ENCODE measurements at regions not wholly inside any gene's neighbourhood (a gene's known extent, or its start where the extent isn't known, plus 50 kb on each side); places are given as distances from the start of the nearest gene placed in this dataset.

DNA sequence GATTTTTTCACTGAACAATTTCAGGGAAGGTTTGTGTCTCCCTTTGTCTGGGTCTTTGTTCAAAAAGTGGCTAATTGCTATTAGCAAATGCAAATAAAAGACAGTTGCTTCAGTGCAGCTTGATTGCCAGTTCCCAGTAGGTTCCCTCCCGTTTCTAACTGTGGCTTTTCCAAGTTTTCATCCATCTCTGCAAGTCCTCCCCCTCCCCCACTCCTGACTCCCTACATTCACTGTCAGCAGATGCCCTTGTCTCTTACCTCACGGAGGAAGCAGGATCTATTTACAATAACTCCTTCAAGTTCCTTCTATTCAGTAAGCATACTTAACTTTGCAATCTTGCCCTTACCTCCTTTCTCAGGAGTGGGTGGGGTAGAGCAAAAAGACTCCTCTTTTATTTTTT, 55.4 kb upstream of the SCEL start:
- H3K9me3 Mint-ChIP-seq, result no peaks in the 10 kb centered on the region
- no peak for DNase-seq
- peaks cover 14% of the 10 kb centered on the region for H3K4me1 Mint-ChIP-seq
- H3K27me3 Mint-ChIP-seq, result no peaks in the 10 kb centered on the region
- no peak overlapping the region for H3K4me3 Mint-ChIP-seq
- no peaks in the 10 kb centered on the region for H3K36me3 Mint-ChIP-seq
- H3K27ac Mint-ChIP-seq, result no peak overlapping the region

DNA sequence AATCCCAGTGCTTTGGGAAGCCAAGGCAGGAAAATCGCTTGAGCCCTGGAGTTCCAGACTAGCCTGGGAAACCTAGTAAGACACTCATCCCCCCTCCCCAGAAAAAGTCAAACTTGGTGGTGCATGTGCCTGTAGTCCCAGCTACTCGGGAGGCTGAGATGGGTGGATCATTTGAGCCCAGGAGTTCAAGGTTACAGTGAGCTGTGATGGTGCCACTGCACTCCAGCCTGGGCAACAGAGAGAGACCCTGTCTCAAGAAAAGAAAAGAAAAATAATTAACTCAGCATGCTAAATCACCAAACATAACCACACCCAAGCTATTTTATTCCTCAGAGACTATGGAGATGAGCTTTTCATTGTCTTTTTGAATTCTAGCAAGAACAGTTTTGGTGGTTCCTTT, 56.2 kb upstream of the SCEL start:
- Mint-ChIP-seq H3K4me3 (no peak overlapping the region), H3K27me3 (no peaks in the 10 kb centered on the region), H3K4me1 (peaks cover 14% of the 10 kb centered on the region), H3K36me3 (no peaks in the 10 kb centered on the region), H3K9me3 (peaks cover 2% of the 10 kb centered on the region), H3K27ac (no peak overlapping the region)
- no peak for DNase-seq

DNA sequence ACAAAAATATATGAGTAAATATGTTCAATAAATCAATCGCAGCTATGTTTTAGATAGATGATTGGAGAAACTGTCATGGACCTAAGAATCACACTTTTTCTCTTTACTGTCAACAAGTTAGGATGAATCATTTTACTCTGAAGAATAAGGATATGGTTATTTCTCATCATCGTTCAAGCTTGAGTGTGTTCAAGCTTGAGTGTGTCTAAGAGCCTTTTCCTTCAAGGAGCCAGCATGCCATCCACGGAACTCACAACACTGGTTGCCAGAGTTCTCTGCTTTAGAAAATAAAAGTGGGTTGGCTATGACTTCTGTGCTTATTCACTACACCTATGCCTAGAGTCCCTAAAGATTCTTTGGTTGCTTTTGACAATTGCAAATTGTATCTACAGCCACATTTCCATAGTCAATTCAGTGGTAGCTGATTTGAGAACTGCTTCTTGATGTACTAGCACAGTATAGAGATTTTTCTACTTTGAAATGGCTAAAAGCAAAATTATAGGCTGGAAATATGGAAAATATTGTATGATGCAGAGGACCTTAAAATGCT, 58.1 kb upstream of the SCEL start:
- Mint-ChIP-seq H3K27me3 (no peaks in the 10 kb centered on the region), H3K4me1 (peaks cover 14% of the 10 kb centered on the region), H3K27ac (peak overlapping the region; percentile 95), H3K9me3 (peaks cover 2% of the 10 kb centered on the region), H3K36me3 (no peaks in the 10 kb centered on the region), H3K4me3 (peak overlapping the region; percentile 81)
- DNase-seq, result no peak

DNA sequence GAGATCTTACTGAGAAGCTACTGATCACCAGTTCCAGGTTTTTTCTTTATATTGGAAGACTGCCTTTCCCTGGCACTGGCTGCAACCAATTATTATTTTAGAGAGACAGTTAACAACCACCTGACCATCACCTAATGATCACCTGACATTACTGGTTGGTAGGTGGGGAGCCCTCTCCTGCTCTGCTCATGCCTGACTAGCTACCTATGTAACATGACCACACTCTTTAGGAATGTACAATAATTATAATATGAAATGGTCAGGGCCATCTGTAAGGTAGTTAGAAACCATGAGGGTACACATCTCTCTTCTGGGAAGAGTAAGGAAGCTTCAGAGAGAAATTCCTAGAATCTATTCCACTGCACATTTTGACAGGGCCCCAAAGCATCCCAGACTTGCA, 59.0 kb upstream of the SCEL start:
- Mint-ChIP-seq H3K27ac (no peak overlapping the region), H3K36me3 (no peaks in the 10 kb centered on the region), H3K9me3 (peaks cover 2% of the 10 kb centered on the region), H3K4me1 (peaks cover 14% of the 10 kb centered on the region), H3K27me3 (no peaks in the 10 kb centered on the region), H3K4me3 (no peak overlapping the region)
- DNase-seq, result no peak

DNA sequence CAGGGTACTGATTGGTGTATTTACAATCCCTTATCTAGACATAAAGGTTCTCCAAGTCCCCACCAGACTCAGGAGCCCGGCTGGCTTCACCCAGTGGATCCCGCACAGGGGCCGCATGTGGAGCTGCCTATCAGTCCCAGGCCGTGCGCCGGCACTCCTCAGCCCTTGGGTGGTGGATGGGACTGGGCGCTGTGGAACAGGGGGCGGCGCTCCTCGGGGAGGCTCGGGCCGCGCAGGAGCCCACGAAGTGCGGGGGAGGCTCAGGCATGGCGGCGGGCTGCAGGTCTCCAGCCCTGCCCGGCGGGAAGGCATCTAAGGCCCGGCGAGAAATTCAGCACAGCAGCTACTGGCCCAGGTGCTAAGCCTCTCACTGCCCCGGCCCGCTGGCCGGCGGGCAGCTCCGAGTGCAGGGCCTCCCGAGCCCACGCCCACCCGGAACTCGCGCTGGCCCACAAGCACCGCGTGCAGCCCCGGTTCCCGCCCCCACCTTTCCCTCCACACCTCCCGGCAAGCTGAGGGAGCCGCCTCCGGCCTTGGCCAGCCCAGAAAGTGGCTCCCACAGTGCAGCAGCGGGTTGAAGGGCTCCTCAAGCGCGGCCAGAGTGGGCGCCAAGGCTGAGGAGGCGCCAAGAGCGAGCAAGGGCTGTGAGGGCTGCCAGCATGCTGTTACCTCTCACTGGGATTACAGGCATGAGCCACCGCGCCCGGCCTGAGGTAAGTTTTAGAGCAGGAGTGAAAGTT, 60.0 kb upstream of the SCEL start:
- Mint-ChIP-seq H3K4me1 (peaks cover 14% of the 10 kb centered on the region), H3K4me3 (no peak overlapping the region), H3K27me3 (no peaks in the 10 kb centered on the region), H3K27ac (no peak overlapping the region), H3K36me3 (no peaks in the 10 kb centered on the region), H3K9me3 (peaks cover 2% of the 10 kb centered on the region)
- DNase-seq, result no peak

DNA sequence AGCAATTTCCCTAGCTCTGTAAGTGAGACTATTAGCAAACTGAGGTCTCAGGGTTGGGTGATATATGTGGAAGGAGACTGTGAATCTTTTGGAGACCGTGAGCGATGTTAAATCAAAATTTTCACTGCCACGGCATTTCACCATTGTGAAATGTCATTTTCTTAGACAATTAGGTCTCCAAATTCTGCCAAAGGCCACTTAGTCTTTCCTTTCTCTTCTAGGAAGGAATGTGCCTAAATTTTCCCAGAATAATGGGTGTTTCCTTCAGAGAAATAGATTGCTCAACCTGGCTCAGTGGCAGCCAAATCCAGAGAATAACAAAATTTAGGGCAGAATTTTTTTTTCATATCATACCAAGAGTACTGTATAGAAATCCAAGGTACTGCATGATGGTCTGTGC, 64.5 kb upstream of the SCEL start:
- no peak overlapping the region for H3K4me3 Mint-ChIP-seq
- no peak for DNase-seq
- peaks cover 2% of the 10 kb centered on the region for H3K9me3 Mint-ChIP-seq
- no peak overlapping the region for H3K27ac Mint-ChIP-seq
- no peaks in the 10 kb centered on the region for H3K36me3 Mint-ChIP-seq
- no peaks in the 10 kb centered on the region for H3K4me1 Mint-ChIP-seq
- no peaks in the 10 kb centered on the region for H3K27me3 Mint-ChIP-seq

DNA sequence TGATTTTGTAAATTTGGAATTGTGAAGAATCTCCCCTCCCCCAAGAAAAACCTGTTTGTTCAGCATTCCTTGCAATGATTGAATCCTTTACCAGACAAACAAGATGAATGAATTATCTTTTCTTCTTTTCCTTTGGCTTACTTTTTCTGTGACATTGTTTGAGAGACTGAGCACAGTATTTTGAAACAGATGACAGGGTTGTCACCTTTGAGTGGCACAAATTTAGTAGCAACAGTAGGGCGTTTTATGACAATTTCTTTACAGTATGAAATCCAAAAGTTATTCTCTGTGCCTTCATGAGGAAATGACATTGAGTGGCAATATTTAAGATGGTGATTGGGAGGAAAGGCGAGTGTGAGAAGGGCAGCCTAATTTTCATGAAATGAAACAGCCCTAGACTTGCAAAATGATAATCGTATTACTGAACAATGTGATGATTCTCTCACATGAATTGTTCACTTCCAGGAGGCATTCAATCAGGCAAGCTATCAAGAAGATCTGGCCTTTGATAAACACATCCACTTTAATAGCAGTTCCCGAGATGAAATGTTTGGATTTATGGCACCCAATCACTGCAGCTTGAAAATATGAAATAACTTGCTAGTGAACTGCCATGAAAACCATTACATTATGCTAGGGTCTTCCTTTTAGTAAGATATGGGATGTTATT, 68.6 kb upstream of the SCEL start:
- H3K27ac Mint-ChIP-seq, result no peak overlapping the region
- H3K36me3 Mint-ChIP-seq, result no peaks in the 10 kb centered on the region
- no peaks in the 10 kb centered on the region for H3K27me3 Mint-ChIP-seq
- DNase-seq, result no peak
- H3K4me1 Mint-ChIP-seq, result no peaks in the 10 kb centered on the region
- H3K4me3 Mint-ChIP-seq, result no peak overlapping the region
- no peaks in the 10 kb centered on the region for H3K9me3 Mint-ChIP-seq

DNA sequence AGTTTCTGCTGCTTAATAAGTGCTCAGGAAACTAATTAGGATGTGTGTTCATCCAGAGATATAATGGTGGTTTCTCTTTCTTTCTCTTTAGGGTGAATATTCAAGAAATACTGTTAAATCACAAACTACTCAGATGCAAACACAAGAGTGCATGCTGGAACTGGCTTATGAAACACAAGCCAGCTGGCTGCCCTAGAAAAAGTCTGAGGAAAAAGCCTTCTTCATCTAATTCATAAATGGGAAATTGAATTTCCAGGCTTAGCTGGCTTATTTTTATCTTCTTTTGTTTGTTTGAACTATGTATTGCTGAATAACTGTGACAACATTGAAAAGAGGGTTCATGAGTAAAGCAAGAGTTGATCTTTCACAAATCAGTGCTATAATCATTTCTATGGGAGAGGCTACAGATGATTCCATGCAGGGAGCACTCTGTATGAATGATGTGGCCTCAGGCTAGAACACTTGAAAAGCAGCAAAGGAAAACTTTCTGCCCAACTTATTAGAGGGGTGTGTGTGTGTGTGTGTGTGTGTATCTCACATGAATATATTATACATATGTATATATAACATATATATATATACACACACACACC, 69.8 kb upstream of the SCEL start:
- H3K27me3 Mint-ChIP-seq, result no peaks in the 10 kb centered on the region
- DNase-seq, result no peak
- no peaks in the 10 kb centered on the region for H3K4me1 Mint-ChIP-seq
- no peak overlapping the region for H3K4me3 Mint-ChIP-seq
- H3K9me3 Mint-ChIP-seq, result no peaks in the 10 kb centered on the region
- no peak overlapping the region for H3K27ac Mint-ChIP-seq
- no peaks in the 10 kb centered on the region for H3K36me3 Mint-ChIP-seq

DNA sequence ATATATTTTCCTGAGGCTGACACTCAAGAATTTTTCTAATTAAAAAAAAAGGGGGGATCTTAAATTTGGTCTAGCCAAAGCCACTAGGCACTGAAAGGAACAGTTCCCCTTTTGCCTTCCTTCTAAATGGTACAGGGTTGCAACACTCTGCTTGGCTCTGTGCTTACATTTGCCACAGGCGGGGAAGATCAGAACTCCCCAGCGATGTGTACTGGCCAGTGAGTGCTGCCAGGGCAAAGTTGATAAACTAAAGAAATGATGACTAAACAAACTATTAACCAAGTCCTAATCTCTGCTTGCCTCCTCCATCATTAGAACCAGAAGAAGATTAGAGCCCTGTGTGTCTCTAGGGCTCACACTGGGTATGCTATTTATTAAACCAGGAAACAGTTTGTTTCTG, 75.3 kb upstream of the SCEL start:
- H3K4me3 Mint-ChIP-seq, result no peak overlapping the region
- H3K9me3 Mint-ChIP-seq, result no peaks in the 10 kb centered on the region
- H3K36me3 Mint-ChIP-seq, result no peaks in the 10 kb centered on the region
- no peaks in the 10 kb centered on the region for H3K27me3 Mint-ChIP-seq
- no peak for DNase-seq
- no peaks in the 10 kb centered on the region for H3K4me1 Mint-ChIP-seq
- H3K27ac Mint-ChIP-seq, result no peak overlapping the region

DNA sequence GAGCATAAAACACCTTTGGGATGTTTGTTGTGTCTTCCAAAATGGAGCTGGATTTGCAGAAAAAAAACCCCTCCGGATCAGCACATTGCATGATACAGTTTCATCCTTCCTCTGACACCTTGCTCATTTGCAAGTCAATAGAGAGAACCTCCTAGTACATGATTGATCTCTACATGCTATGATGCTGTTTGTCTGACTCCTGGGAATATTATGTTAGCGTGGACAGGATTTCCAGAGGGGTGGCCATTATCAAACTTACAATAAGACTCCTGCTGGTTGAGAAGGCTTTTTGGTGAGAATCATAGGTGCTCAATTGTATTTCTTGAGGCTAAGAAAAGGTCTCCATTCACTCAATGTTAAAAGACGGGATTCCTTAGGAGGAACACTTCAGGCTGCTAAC, 75.9 kb upstream of the SCEL start:
- H3K4me1 Mint-ChIP-seq, result no peaks in the 10 kb centered on the region
- DNase-seq, result no peak
- H3K9me3 Mint-ChIP-seq, result no peaks in the 10 kb centered on the region
- H3K27me3 Mint-ChIP-seq, result peaks cover 3% of the 10 kb centered on the region
- H3K4me3 Mint-ChIP-seq, result no peak overlapping the region
- no peak overlapping the region for H3K27ac Mint-ChIP-seq
- H3K36me3 Mint-ChIP-seq, result no peaks in the 10 kb centered on the region

DNA sequence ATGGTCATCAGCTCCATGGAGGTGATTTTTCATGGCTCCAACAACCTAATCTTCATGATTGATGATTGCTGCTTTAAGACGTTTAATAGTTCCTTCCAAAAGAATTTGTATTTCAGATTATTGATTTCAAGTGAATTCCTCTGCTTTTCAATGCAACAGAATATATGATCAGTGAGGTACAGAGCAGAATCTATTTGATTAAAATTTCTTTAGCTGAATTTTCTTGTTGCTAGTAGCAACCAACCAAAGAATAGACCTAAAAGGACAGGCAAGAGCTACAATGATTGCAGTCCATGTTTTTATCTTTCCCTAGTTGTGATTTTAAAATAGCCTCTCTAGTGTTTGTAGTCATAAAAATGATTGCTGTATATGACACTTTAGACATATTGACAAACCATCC, 76.8 kb upstream of the SCEL start:
- Mint-ChIP-seq H3K27ac (no peak overlapping the region), H3K4me1 (no peaks in the 10 kb centered on the region), H3K27me3 (peaks cover 5% of the 10 kb centered on the region), H3K36me3 (no peaks in the 10 kb centered on the region), H3K9me3 (no peaks in the 10 kb centered on the region), H3K4me3 (no peak overlapping the region)
- DNase-seq, result no peak

DNA sequence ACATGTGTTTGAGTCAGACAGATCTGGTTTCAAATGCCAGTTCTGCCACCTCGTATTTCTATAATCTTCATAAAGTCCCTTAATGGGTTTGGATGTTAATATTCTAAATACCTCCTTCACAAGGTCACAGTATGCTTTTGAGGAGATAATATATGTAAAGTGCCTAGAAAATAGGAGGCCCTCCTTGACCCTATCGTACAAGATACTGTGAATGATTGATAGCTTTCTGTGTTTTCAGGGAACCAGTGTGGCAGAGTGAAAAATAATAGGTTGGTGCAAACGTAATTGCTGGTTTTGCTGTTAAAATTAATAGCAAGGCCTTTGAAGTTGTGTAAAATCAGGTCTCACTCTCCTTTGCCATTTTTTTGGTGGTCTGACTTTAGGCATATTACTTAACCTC, 77.5 kb upstream of the SCEL start:
- Mint-ChIP-seq H3K36me3 (no peaks in the 10 kb centered on the region), H3K27me3 (peaks cover 5% of the 10 kb centered on the region), H3K4me3 (no peak overlapping the region), H3K9me3 (no peaks in the 10 kb centered on the region), H3K4me1 (no peaks in the 10 kb centered on the region), H3K27ac (no peak overlapping the region)
- no peak for DNase-seq

DNA sequence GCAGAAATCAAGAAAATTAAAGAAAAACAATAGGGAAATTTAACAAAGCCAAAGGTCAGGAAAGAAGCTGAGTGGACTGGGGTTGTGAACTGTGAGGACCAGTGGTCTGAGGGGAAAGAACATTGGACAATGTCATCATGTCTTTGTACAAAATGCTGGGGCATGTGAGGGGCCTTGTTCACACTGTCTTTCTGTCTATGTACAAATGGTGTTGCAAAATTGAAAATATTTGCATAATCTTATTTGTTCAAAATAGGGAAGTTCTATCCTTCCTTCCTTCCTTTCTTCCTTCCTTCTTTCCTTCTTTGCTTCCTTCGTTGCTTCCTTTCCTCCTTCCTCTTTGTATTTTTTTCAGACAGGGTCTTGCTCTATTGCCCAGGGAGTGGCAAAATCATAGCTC, 79.2 kb upstream of the SCEL start:
- Mint-ChIP-seq H3K9me3 (no peaks in the 10 kb centered on the region), H3K36me3 (no peaks in the 10 kb centered on the region), H3K27me3 (peaks cover 5% of the 10 kb centered on the region), H3K4me3 (no peak overlapping the region), H3K4me1 (no peaks in the 10 kb centered on the region), H3K27ac (no peak overlapping the region)
- no peak for DNase-seq

DNA sequence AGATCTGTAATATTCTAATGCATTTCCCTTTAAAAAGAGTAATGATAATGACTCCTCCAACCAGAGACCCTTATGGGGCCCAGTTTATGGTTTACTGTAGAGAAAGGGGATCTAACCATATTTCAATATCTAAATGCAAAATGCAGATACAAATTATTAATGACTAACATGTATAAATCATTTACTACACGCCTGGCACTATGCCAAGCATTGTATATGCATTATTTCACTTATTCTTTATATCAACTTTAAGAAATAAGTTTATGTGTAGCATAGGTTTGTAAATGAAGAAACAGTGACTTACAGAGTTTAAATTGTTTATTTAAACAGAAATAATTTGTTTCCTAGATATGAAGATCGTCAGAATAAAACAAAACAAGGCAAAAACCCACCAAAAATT, 86.2 kb upstream of the SCEL start:
- H3K27me3 Mint-ChIP-seq, result no peaks in the 10 kb centered on the region
- H3K4me1 Mint-ChIP-seq, result peaks cover 2% of the 10 kb centered on the region

DNA sequence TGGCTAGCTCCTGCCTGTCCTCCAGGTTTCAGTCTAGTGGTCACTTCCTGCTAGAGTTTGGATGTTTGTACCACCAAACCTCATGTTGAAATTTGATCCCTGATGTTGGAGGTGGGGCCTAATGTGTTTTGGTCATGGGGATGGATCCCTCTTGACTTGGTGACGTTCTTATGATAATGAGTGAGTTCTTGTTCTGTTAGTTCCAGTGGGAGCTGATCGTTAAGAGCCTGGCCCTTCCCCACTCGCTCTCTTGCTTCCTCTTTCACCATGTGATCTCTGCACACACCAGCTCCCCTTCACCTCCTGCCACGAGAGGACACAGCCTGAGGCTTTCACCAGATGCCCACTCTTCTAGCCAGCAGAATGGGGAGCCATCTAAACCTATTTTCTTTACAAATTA, 86.8 kb upstream of the SCEL start:
- no peaks in the 10 kb centered on the region for H3K36me3 Mint-ChIP-seq

More for the DNA sequence above, 86.2 kb upstream of the SCEL start:
- H3K36me3 Mint-ChIP-seq, result no peaks in the 10 kb centered on the region
- no peak overlapping the region for H3K4me3 Mint-ChIP-seq
- no peaks in the 10 kb centered on the region for H3K9me3 Mint-ChIP-seq
- no peak for DNase-seq
- H3K27ac Mint-ChIP-seq, result no peak overlapping the region

DNA sequence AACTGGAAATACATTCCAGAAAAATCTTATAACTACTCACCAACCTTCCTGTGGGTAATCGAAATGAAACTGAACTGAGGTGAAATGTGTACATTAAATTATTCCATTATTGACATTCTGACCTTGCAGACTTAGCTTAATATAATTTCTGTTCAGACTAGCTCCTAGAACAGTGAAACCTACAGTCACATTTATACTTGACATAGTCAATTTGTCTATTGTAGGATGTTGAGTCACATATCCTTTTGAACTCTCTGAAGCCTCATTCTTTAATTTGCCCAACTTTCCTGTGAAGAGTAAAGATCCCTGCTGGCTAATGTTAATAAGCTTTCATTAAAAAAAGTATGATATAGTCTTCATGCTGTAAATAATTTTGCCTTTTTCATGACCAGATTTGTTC, 92.0 kb upstream of the SCEL start:
- H3K27me3 Mint-ChIP-seq, result no peaks in the 10 kb centered on the region
- H3K36me3 Mint-ChIP-seq, result peaks cover 2% of the 10 kb centered on the region
- H3K4me1 Mint-ChIP-seq, result peaks cover 2% of the 10 kb centered on the region
- H3K27ac Mint-ChIP-seq, result no peak overlapping the region
- H3K4me3 Mint-ChIP-seq, result no peak overlapping the region
- peaks cover 6% of the 10 kb centered on the region for H3K9me3 Mint-ChIP-seq
- no peak for DNase-seq

More for the DNA sequence above, 86.8 kb upstream of the SCEL start:
- no peak for DNase-seq
- no peak overlapping the region for H3K4me3 Mint-ChIP-seq
- no peaks in the 10 kb centered on the region for H3K9me3 Mint-ChIP-seq
- peaks cover 2% of the 10 kb centered on the region for H3K4me1 Mint-ChIP-seq
- H3K27ac Mint-ChIP-seq, result no peak overlapping the region
- H3K27me3 Mint-ChIP-seq, result no peaks in the 10 kb centered on the region

All from activated naive CD8-positive, alpha-beta T cell treated with anti-CD3 and anti-CD28 coated beads for 36 hours (primary cell).